Endodermal cell (in vitro differentiated cells): ENCODE measurements at regions not wholly inside any gene's neighbourhood (a gene's known extent, or its start where the extent isn't known, plus 50 kb on each side); places are given as distances from the start of the nearest gene placed in this dataset.

Source experiments
- DNase-seq: peaks from one replicate; pipeline ENCODE4 v3.0.0-alpha.2; 2017
- H3K27ac ChIP-seq: 2 replicates; pipeline ENCODE4 v1.5.1; 2013; ENCODE audit warnings: mild to moderate bottlenecking, low read depth, low read length, moderate library complexity
- H3K27me3 ChIP-seq: 2 replicates; pipeline ENCODE4 v1.6.1; 2013; ENCODE audit warnings: mild to moderate bottlenecking, low read length, moderate library complexity; ENCODE audit not compliant: insufficient read depth, control insufficient read depth, poor library complexity, severe bottlenecking
- H3K36me3 ChIP-seq: 2 replicates; pipeline ENCODE4 v1.7.0; 2013; ENCODE audit warnings: mild to moderate bottlenecking, low read length, moderate library complexity; ENCODE audit not compliant: control insufficient read depth, insufficient read depth
- H3K4me1 ChIP-seq: one replicate; pipeline ENCODE4 v1.7.0; 2013; ENCODE audit warnings: low read length; ENCODE audit not compliant: control insufficient read depth, insufficient read depth
- H3K4me3 ChIP-seq: 2 replicates; pipeline ENCODE4 v1.5.1; 2013; ENCODE audit warnings: mild to moderate bottlenecking, low read length, moderate library complexity
- H3K9ac ChIP-seq: 2 replicates; pipeline ENCODE4 v1.6.1; 2013; ENCODE audit warnings: mild to moderate bottlenecking, low read length, moderate library complexity; ENCODE audit not compliant: poor library complexity, severe bottlenecking; ENCODE audit errors: extremely low read depth
- H3K9me3 ChIP-seq: 2 replicates; pipeline ENCODE4 v1.6.1; 2013; ENCODE audit warnings: mild to moderate bottlenecking, low read length, moderate library complexity; ENCODE audit not compliant: control insufficient read depth
- H3K27ac Mint-ChIP-seq: 2 replicates; pipeline ENCODE4 v1.8.0; 2020; ENCODE audit warnings: mixed read lengths
- H3K27me3 Mint-ChIP-seq: 2 replicates; pipeline ENCODE4 v1.8.0; 2021; ENCODE audit warnings: mild to moderate bottlenecking, mixed read lengths; ENCODE audit not compliant: insufficient read depth
- H3K36me3 Mint-ChIP-seq: 2 replicates; pipeline ENCODE4 v1.8.0; 2020; ENCODE audit warnings: low read depth, mixed read lengths
- H3K4me1 Mint-ChIP-seq: 2 replicates; pipeline ENCODE4 v1.8.0; 2020; ENCODE audit warnings: mixed read lengths
- H3K4me3 Mint-ChIP-seq: 2 replicates; pipeline ENCODE4 v1.8.0; 2020; ENCODE audit warnings: mild to moderate bottlenecking, moderate library complexity, mixed read lengths
- H3K9me3 Mint-ChIP-seq: 2 replicates; pipeline ENCODE4 v1.8.0; 2020; ENCODE audit warnings: mild to moderate bottlenecking, mixed read lengths
- WGBS, 2 experiments: methylation state at CpG; one replicate each; pipeline versions ENCODE4 v1.1.5 to v1.1.7; 2013; ENCODE audit warnings: missing lambda C conversion rate in 2 of 2, mixed read lengths in 1 of 2; ENCODE audit not compliant: insufficient coverage in 1 of 2, insufficient read length in 1 of 2; 5-methylcytosine and 5-hydroxymethylcytosine counted together
- TF ChIP-seq, protein P1 (sequence below): fragments of 200-600 bp; sonication (generic); conservative IDR thresholded peaks from 2 replicates; pipeline ENCODE4 v1.5.0; 2021; ENCODE audit warnings: antibody characterized with exemption, mild to moderate bottlenecking

DNA sequence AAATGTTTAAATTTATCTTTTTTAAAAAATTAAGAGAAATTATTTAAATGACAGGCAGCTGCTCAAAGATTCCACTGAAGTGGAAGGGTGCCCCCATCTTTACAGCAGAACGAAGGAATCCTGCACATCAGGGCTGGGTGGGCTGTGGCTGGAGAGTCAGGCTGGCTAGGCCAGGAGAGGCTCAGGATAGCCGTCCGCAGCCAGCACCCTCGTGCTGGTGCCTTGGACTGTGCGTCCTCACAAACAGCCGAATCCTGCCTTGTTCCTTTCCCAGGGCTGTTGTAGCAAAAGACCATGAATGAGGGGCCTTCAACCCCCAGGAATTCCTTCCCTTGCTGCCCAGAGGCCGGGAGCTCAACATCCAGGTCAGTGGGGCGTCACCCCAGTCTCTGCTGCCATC is 64.6 kb upstream of the FCN1 start:
- no peaks in the 10 kb centered on the region for H3K4me1 ChIP-seq
- no peaks in the 10 kb centered on the region for H3K27me3 ChIP-seq
- 96% methylated on average over 4 to 8 of the region's 8 CpGs for WGBS, 2 experiments
- Mint-ChIP-seq H3K9me3 (peaks cover 16% of the 10 kb centered on the region), H3K27ac (no peak overlapping the region), H3K4me3 (no peak overlapping the region), H3K27me3 (peaks cover 2% of the 10 kb centered on the region), H3K36me3 (no peaks in the 10 kb centered on the region), H3K4me1 (no peaks in the 10 kb centered on the region)
- no peak for DNase-seq
- H3K9ac ChIP-seq, result no peak overlapping the region
- H3K4me3 ChIP-seq, result no peak overlapping the region
- TF ChIP-seq, protein P1, sequence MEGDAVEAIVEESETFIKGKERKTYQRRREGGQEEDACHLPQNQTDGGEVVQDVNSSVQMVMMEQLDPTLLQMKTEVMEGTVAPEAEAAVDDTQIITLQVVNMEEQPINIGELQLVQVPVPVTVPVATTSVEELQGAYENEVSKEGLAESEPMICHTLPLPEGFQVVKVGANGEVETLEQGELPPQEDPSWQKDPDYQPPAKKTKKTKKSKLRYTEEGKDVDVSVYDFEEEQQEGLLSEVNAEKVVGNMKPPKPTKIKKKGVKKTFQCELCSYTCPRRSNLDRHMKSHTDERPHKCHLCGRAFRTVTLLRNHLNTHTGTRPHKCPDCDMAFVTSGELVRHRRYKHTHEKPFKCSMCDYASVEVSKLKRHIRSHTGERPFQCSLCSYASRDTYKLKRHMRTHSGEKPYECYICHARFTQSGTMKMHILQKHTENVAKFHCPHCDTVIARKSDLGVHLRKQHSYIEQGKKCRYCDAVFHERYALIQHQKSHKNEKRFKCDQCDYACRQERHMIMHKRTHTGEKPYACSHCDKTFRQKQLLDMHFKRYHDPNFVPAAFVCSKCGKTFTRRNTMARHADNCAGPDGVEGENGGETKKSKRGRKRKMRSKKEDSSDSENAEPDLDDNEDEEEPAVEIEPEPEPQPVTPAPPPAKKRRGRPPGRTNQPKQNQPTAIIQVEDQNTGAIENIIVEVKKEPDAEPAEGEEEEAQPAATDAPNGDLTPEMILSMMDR, result no peak
- H3K36me3 ChIP-seq, result no peaks in the 10 kb centered on the region
- no peaks in the 10 kb centered on the region for H3K9me3 ChIP-seq
- no peak overlapping the region for H3K27ac ChIP-seq

DNA sequence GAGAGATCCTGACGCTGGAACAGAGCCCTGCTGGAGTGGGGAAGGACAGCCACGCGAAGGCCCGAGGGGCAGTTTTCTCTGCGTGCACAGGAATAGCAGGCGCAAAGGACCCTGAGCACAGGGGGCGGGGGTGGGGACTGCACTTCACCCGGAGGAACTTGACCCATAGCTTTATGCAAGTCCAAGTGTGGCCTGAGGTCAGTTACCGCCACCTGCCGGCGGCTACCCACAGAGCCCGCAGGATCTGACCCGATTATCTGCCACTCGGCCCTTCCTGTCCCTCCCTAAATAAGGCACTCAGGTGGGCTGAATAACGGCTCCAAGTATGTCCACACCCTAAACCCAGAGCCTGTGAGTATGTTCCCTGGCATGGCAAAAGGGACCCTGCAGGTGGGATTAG is 65.4 kb upstream of the FCN1 start:
- no peaks in the 10 kb centered on the region for H3K4me1 Mint-ChIP-seq
- H3K27ac Mint-ChIP-seq, result no peak overlapping the region
- peak; percentile 94 for DNase-seq
- H3K27ac ChIP-seq, result no peak overlapping the region
- no peak overlapping the region for H3K4me3 ChIP-seq
- no peaks in the 10 kb centered on the region for H3K9me3 ChIP-seq
- 34 to 38% methylated on average over 9 to 15 of the region's 15 CpGs for WGBS, 2 experiments
- H3K36me3 Mint-ChIP-seq, result no peaks in the 10 kb centered on the region
- no peaks in the 10 kb centered on the region for H3K27me3 ChIP-seq
- H3K36me3 ChIP-seq, result no peaks in the 10 kb centered on the region
- H3K4me1 ChIP-seq, result no peaks in the 10 kb centered on the region
- no peak overlapping the region for H3K9ac ChIP-seq
- H3K9me3 Mint-ChIP-seq, result peaks cover 22% of the 10 kb centered on the region
- no peak overlapping the region for H3K4me3 Mint-ChIP-seq
- peaks cover 2% of the 10 kb centered on the region for H3K27me3 Mint-ChIP-seq
- TF ChIP-seq, protein P1, result peak; percentile 91

DNA sequence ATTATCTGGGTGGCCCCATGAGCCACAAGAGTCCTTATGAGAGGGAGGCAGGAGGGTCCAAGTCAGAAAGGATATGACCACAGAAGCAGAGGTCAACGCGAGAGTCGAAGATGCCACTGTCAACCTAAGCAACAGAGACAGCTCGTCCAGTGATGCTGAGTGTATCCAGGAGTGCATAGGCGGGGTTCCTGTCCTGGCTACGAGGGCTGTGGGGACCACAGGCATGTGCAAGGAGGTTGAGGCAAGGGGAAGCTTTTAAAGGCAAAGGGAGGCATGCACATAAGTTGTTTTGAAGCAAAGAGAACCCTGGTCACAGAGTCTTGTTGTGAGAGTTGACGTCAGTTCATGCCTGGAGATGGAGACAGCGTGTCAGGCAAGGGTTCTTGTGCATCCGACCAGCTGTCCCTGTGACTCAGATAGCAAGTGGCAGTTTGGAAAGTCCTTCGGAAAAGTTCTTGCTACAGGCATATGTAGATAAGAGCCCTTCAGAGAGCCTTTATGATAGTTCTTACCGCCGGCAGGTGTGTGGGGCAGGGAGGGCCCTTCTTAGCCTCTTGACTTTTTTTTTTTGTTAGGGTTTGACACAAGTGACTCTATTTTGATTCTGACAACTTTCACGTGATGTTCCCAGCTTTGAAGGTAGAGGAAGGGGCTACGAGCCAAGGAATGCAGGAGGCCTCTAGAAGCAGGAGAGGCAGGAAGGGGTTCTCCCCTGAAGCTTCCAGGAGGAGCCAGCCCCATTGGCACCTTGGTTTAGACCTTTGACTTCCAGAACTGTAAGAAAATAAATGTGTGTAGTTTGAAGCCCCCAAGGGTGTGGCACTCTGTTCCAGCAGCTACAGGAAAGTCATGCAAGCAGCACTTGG is 66.0 kb upstream of the FCN1 start:
- no peaks in the 10 kb centered on the region for H3K36me3 Mint-ChIP-seq
- Histone ChIP-seq H3K4me3 (no peak overlapping the region), H3K9ac (no peak overlapping the region), H3K27ac (no peak overlapping the region), H3K4me1 (no peaks in the 10 kb centered on the region), H3K9me3 (no peaks in the 10 kb centered on the region), H3K36me3 (no peaks in the 10 kb centered on the region), H3K27me3 (no peaks in the 10 kb centered on the region)
- no peak for DNase-seq
- peaks cover 28% of the 10 kb centered on the region for H3K9me3 Mint-ChIP-seq
- peaks cover 2% of the 10 kb centered on the region for H3K27me3 Mint-ChIP-seq
- TF ChIP-seq, protein P1, result no peak
- no peak overlapping the region for H3K4me3 Mint-ChIP-seq
- 87 to 90% methylated on average over 8 to 14 of the region's 14 CpGs for WGBS, 2 experiments
- H3K4me1 Mint-ChIP-seq, result no peaks in the 10 kb centered on the region
- H3K27ac Mint-ChIP-seq, result no peak overlapping the region
